WTC11 (cell line): ENCODE measurements at regions not wholly inside any gene's neighbourhood (a gene's known extent, or its start where the extent isn't known, plus 50 kb on each side); places are given as distances from the start of the nearest gene placed in this dataset.

Source experiments
- ATAC-seq: fragments of 200-7000 bp; cut with Tn5 transposase; 2 replicates; pipeline ENCODE4 v1.10.0; 2021; ENCODE audit warnings: mild to moderate bottlenecking, moderate library complexity
- CTCF ChIA-PET: fragments of 300-600 bp; sonication (Branson Sonifier 250); formaldehyde crosslinking; loops from one replicate; lab custom pipeline; 2021; ENCODE audit warnings: antibody characterized with exemption; lab: Charles Lee
- POLR2A ChIA-PET: fragments of 350-600 bp; sonication (Branson Sonifier 250); formaldehyde crosslinking; loops from one replicate; lab custom pipeline; 2021; ENCODE audit warnings: antibody characterized with exemption; lab: Charles Lee
- DNase-seq: peaks from one replicate; pipeline ENCODE4 v3.0.0; 2021; ENCODE audit warnings: low spot score
- H3K27ac Mint-ChIP-seq: 2 replicates; pipeline ENCODE4 v1.8.0; 2021; ENCODE audit warnings: mixed read lengths
- H3K27me3 Mint-ChIP-seq: 2 replicates; pipeline ENCODE4 v1.8.0; 2021; ENCODE audit warnings: low read depth, mild to moderate bottlenecking, moderate library complexity, mixed read lengths
- H3K36me3 Mint-ChIP-seq: 2 replicates; pipeline ENCODE4 v1.8.0; 2021; ENCODE audit warnings: mixed read lengths
- H3K4me1 Mint-ChIP-seq: 2 replicates; pipeline ENCODE4 v1.8.0; 2022; ENCODE audit warnings: mixed read lengths
- H3K4me3 Mint-ChIP-seq: 2 replicates; pipeline ENCODE4 v1.8.0; 2021; ENCODE audit warnings: mild to moderate bottlenecking, moderate library complexity, mixed read lengths
- H3K9me3 Mint-ChIP-seq: 2 replicates; pipeline ENCODE4 v1.8.0; 2021; ENCODE audit warnings: mixed read lengths
- AFF4 ChIP-seq: sonication (generic); formaldehyde crosslinking; IDR thresholded peaks from 2 replicates; pipeline ENCODE4 v1.8.1; 2023; ENCODE audit warnings: mild to moderate bottlenecking, missing genetic modification reagents, borderline replicate concordance
- E2F5 ChIP-seq: sonication (generic); formaldehyde crosslinking; IDR thresholded peaks from 2 replicates; pipeline ENCODE4 v1.8.1; 2022; ENCODE audit warnings: mild to moderate bottlenecking, moderate library complexity, missing genetic modification reagents
- ELF4 ChIP-seq: sonication (generic); formaldehyde crosslinking; IDR thresholded peaks from 2 replicates; pipeline ENCODE4 v1.8.1; 2022; ENCODE audit warnings: low read depth, mild to moderate bottlenecking, moderate library complexity, missing genetic modification reagents
- ETV6 ChIP-seq: sonication (generic); formaldehyde crosslinking; IDR thresholded peaks from 2 replicates; pipeline ENCODE4 v1.8.1; 2022; ENCODE audit warnings: mild to moderate bottlenecking, missing genetic modification reagents
- GRHL2 ChIP-seq: fragments of 250-450 bp; sonication (Bioruptor Pico); IDR thresholded peaks from 2 replicates; pipeline ENCODE4 v1.8.0; 2022; ENCODE audit warnings: mild to moderate bottlenecking, moderate library complexity; ENCODE audit not compliant: insufficient replicate concordance, severe bottlenecking
- IRF2 ChIP-seq: sonication (generic); formaldehyde crosslinking; IDR thresholded peaks from 2 replicates; pipeline ENCODE4 v1.8.0; 2022; ENCODE audit warnings: low read depth, missing genetic modification reagents, borderline replicate concordance
- JAZF1 ChIP-seq: fragments of 250-450 bp; sonication (Bioruptor Pico); IDR thresholded peaks from 2 replicates; pipeline ENCODE4 v1.9.0; 2021; ENCODE audit warnings: moderate library complexity, mild to moderate bottlenecking, inconsistent platforms
- NR3C1 ChIP-seq: sonication (generic); formaldehyde crosslinking; conservative IDR thresholded peaks from 2 replicates; pipeline ENCODE4 v1.8.1; 2023; ENCODE audit warnings: low read depth, mild to moderate bottlenecking, missing genetic modification reagents
- PRDM15 ChIP-seq: sonication (generic); formaldehyde crosslinking; IDR thresholded peaks from 2 replicates; pipeline ENCODE4 v1.8.0; 2022; ENCODE audit warnings: missing genetic modification reagents
- SOX15 ChIP-seq: fragments of 250-450 bp; sonication (Bioruptor Pico); IDR thresholded peaks from 2 replicates; pipeline ENCODE4 v1.9.0; 2021; ENCODE audit warnings: mild to moderate bottlenecking
- SP1 ChIP-seq: sonication (generic); formaldehyde crosslinking; conservative IDR thresholded peaks from 2 replicates; pipeline ENCODE4 v1.8.1; 2022; ENCODE audit warnings: missing genetic modification reagents
- TCF7 ChIP-seq: sonication (generic); formaldehyde crosslinking; IDR thresholded peaks from 2 replicates; pipeline ENCODE4 v1.8.0; 2022; ENCODE audit warnings: mild to moderate bottlenecking, low read depth, missing genetic modification reagents, moderate library complexity
- TEAD4 ChIP-seq: sonication (generic); formaldehyde crosslinking; IDR thresholded peaks from 2 replicates; pipeline ENCODE4 v1.8.0; 2022; ENCODE audit warnings: mild to moderate bottlenecking, missing genetic modification reagents
- ZBTB43 ChIP-seq: sonication (generic); formaldehyde crosslinking; IDR thresholded peaks from 2 replicates; pipeline ENCODE4 v1.8.1; 2023; ENCODE audit warnings: mild to moderate bottlenecking, missing genetic modification reagents
- ZNF138 ChIP-seq: sonication (generic); formaldehyde crosslinking; conservative IDR thresholded peaks from 2 replicates; pipeline ENCODE4 v1.8.1; 2022; ENCODE audit warnings: mild to moderate bottlenecking, moderate library complexity, missing genetic modification reagents
- ZNF232 ChIP-seq: sonication (generic); formaldehyde crosslinking; IDR thresholded peaks from 2 replicates; pipeline ENCODE4 v1.8.0; 2022; ENCODE audit warnings: mild to moderate bottlenecking, missing genetic modification reagents
- ZNF425 ChIP-seq: fragments of 250-450 bp; sonication (Bioruptor Pico); conservative IDR thresholded peaks from 2 replicates; pipeline ENCODE4 v1.9.0; 2021; ENCODE audit warnings: mild to moderate bottlenecking
- ZNF512 ChIP-seq: sonication (generic); formaldehyde crosslinking; IDR thresholded peaks from 2 replicates; pipeline ENCODE4 v1.8.1; 2022; ENCODE audit warnings: missing genetic modification reagents, borderline replicate concordance
- ZSCAN18 ChIP-seq: fragments of 250-450 bp; sonication (Bioruptor Pico); IDR thresholded peaks from 2 replicates; pipeline ENCODE4 v2.1.2; 2022; ENCODE audit warnings: mild to moderate bottlenecking, moderate library complexity

GRCh38 chr1:177354247-177354646 lies 183.5 kb downstream of the BRINP2 start:
- H3K4me3 Mint-ChIP-seq, result no peak overlapping the region
- DNase-seq (no peak), ATAC-seq (no peak)
- TF ChIP-seq ELF4, result no peak
- no peak for TF ChIP-seq SP1
- TF ChIP-seq PRDM15 (CRISPR knock-in tag), result no peak
- TF ChIP-seq GRHL2, result no peak
- no peak for TF ChIP-seq AFF4 (CRISPR knock-in tag)
- no peak for TF ChIP-seq TEAD4 (CRISPR knock-in tag)
- TF ChIP-seq SOX15 (CRISPR knock-in tag), result no peak
- TF ChIP-seq ZNF425 (CRISPR knock-in tag), result no peak
- TF ChIP-seq NR3C1 (CRISPR knock-in tag), result no peak
- TF ChIP-seq IRF2 (CRISPR knock-in tag), result no peak
- no peak for TF ChIP-seq ZNF512 (CRISPR knock-in tag)
- no peak for TF ChIP-seq TCF7 (CRISPR knock-in tag)
- TF ChIP-seq ZBTB43 (CRISPR knock-in tag), result no peak
- TF ChIP-seq JAZF1, result no peak
- no peak for TF ChIP-seq ZNF138 (CRISPR knock-in tag)
- no peak for TF ChIP-seq ETV6 (CRISPR knock-in tag)
- no peak for TF ChIP-seq ZSCAN18 (CRISPR knock-in tag)
- TF ChIP-seq E2F5, result no peak
- TF ChIP-seq ZNF232 (CRISPR knock-in tag), result no peak
- no peaks in the 10 kb centered on the region for H3K36me3 Mint-ChIP-seq
- ChIA-PET CTCF (interaction anchor here (0.9 to 4.4 kb wide), 6 partner anchors 98 to 456 kb away, joined by 3 to 51 read pairs (median 4); partner anchors contain the start of gene BRINP2), POLR2A (no interaction called here)
- peaks cover 3% of the 10 kb centered on the region for H3K4me1 Mint-ChIP-seq
- H3K9me3 Mint-ChIP-seq, result no peaks in the 10 kb centered on the region
- H3K27ac Mint-ChIP-seq, result no peak overlapping the region
- H3K27me3 Mint-ChIP-seq, result no peaks in the 10 kb centered on the region
